GM12878 (cell line): ENCODE measurements at regions not wholly inside any gene's neighbourhood (a gene's known extent, or its start where the extent isn't known, plus 50 kb on each side); places are given as distances from the start of the nearest gene placed in this dataset.

Source experiments
- ATAC-seq: fragments of 200-7000 bp; cut with Tn5 transposase; 3 replicates; pipeline ENCODE4 v1.9.1; 2020; ENCODE audit warnings: mild to moderate bottlenecking, moderate library complexity
- BruUV-seq: library from RNA; stranded (reverse); fragments of 400-500 nt; replicated peaks from 2 replicates; lab custom pipeline; 2021; lab: Mats Ljungman, UMichigan
- CTCF ChIA-PET: fragments of 300-600 bp; sonication (Branson Sonifier 250); formaldehyde crosslinking; extraction: SDS; loops from one replicate; lab custom pipeline; 2021; ENCODE audit warnings: inconsistent platforms; lab: Yijun Ruan, JAX
- POLR2A ChIA-PET: fragments of 350-600 bp; formaldehyde crosslinking; extraction: SDS; loops from one replicate; lab custom pipeline; 2021; ENCODE audit warnings: inconsistent platforms; lab: Charles Lee
- RAD21 ChIA-PET: fragments of 300-600 bp; sonication (Branson Sonifier 250); formaldehyde crosslinking; loops from one replicate; lab custom pipeline; 2023; ENCODE audit warnings: antibody characterized with exemption; ENCODE audit not compliant: unreplicated experiment; lab: Charles Lee
- SMC1A ChIA-PET: fragments of 300-600 bp; sonication (Branson Sonifier 250); formaldehyde crosslinking; loops from one replicate; lab custom pipeline; 2023; ENCODE audit not compliant: unreplicated experiment, uncharacterized antibody; lab: Charles Lee
- DNase-seq: peaks from one replicate; pipeline ENCODE4 v3.0.0-alpha.2; 2011; ENCODE audit warnings: low read depth, low spot score
- FAIRE-seq: peaks from 3 replicates; lab custom pipeline; 2011; peaks lifted over from hg19 to GRCh38; lab: Jason Lieb, UNC
- H2AFZ ChIP-seq: 2 replicates; pipeline ENCODE4 v1.6.0; 2011; ENCODE audit warnings: low read depth, low read length, control low read depth; ENCODE audit not compliant: control insufficient read depth
- H3K27ac ChIP-seq: 2 replicates; pipeline ENCODE4 v1.5.1; 2011; ENCODE audit warnings: control low read depth; ENCODE audit not compliant: control insufficient read depth, insufficient read depth
- H3K27me3 ChIP-seq, 2 experiments: replicated peaks in 1 of 2; 2 replicates each; pipeline versions ENCODE4 v1.6.0 to v1.6.1; 2011; ENCODE audit warnings: low read length in 1 of 2; ENCODE audit not compliant: control insufficient read depth in 2 of 2, insufficient read depth in 2 of 2
- H3K36me3 ChIP-seq, 2 experiments: 2 replicates each; pipeline ENCODE4 v1.5.1; 2011; ENCODE audit warnings: low read length in 1 of 2; ENCODE audit not compliant: control insufficient read depth in 2 of 2, insufficient read depth in 2 of 2
- H3K4me1 ChIP-seq: 2 replicates; pipeline ENCODE4 v1.6.1; 2011; ENCODE audit warnings: mild to moderate bottlenecking, low read length, moderate library complexity, mixed read lengths; ENCODE audit not compliant: control insufficient read depth, insufficient read depth
- H3K4me2 ChIP-seq: 2 replicates; pipeline ENCODE4 v1.6.0; 2011; ENCODE audit warnings: control low read depth; ENCODE audit not compliant: control insufficient read depth, insufficient read depth
- H3K4me3 ChIP-seq: fragments of 200-600 bp; sonication (generic); 2 replicates; pipeline ENCODE4 v1.5.1; 2016
- H3K79me2 ChIP-seq: 2 replicates; pipeline ENCODE4 v1.6.0; 2011; ENCODE audit warnings: low read length; ENCODE audit not compliant: control insufficient read depth, insufficient read depth
- H3K9ac ChIP-seq: 2 replicates; pipeline ENCODE4 v1.8.0; 2011; ENCODE audit warnings: low read length, control low read depth, mixed read lengths; ENCODE audit not compliant: control insufficient read depth, insufficient read depth
- H3K9me3 ChIP-seq: replicated peaks from 3 replicates; pipeline ENCODE4 v1.5.1; 2011; ENCODE audit warnings: mild to moderate bottlenecking, low read length; ENCODE audit not compliant: control insufficient read depth, insufficient read depth
- H4K20me1 ChIP-seq: 2 replicates; pipeline ENCODE4 v1.6.0; 2011; ENCODE audit not compliant: control insufficient read depth, insufficient read depth
- EED ChIP-seq: sonication (generic); IDR thresholded peaks from 2 replicates; pipeline ENCODE4 v1.6.1; 2016; ENCODE audit warnings: antibody characterized with exemption, low read depth
- IKZF1 ChIP-seq: fragments of 450-650 bp; conservative IDR thresholded peaks from 2 replicates; pipeline ENCODE4 v1.6.1; 2017; ENCODE audit warnings: antibody characterized with exemption, mild to moderate bottlenecking
- JUND ChIP-seq: IDR thresholded peaks from 2 replicates; pipeline ENCODE4 v1.6.1; 2012; ENCODE audit warnings: low read depth, mild to moderate bottlenecking, low read length, improper control_type of control experiment, moderate library complexity
- MTA3 ChIP-seq: IDR thresholded peaks from 2 replicates; pipeline ENCODE4 v1.6.1; 2012; ENCODE audit warnings: low read length, inconsistent platforms, borderline replicate concordance
- PAX5 ChIP-seq: IDR thresholded peaks from 2 replicates; pipeline ENCODE4 v1.6.1; 2011; ENCODE audit warnings: low read depth, low read length, borderline replicate concordance
- POLR2A ChIP-seq: IDR thresholded peaks from 2 replicates; pipeline ENCODE4 v1.6.1; 2011; ENCODE audit warnings: low read depth, mild to moderate bottlenecking, low read length
- RBBP5 ChIP-seq: fragments of 200-600 bp; sonication (generic); conservative IDR thresholded peaks from 2 replicates; pipeline ENCODE4 v1.6.1; 2016
- RCOR1 ChIP-seq: conservative IDR thresholded peaks from 2 replicates; pipeline ENCODE4 v1.6.1; 2012; ENCODE audit warnings: low read depth, low read length, improper control_type of control experiment
- RUNX3 ChIP-seq: IDR thresholded peaks from 2 replicates; pipeline ENCODE4 v1.6.1; 2012; ENCODE audit warnings: low read length, inconsistent platforms
- SREBF2 ChIP-seq: IDR thresholded peaks from 2 replicates; pipeline ENCODE4 v1.6.1; 2012; ENCODE audit warnings: mild to moderate bottlenecking, low read length
- TARDBP ChIP-seq: IDR thresholded peaks from 2 replicates; pipeline ENCODE4 v1.6.1; 2016; ENCODE audit warnings: borderline replicate concordance
- USF2 ChIP-seq: IDR thresholded peaks from 2 replicates; pipeline ENCODE4 v1.6.1; 2011; ENCODE audit warnings: low read depth, low read length, improper control_type of control experiment, borderline replicate concordance
- WRNIP1 ChIP-seq: IDR thresholded peaks from 2 replicates; pipeline ENCODE4 v1.6.1; 2011; ENCODE audit warnings: low read depth, low read length, improper control_type of control experiment, borderline replicate concordance
- ZNF207 ChIP-seq: fragments of 450-650 bp; IDR thresholded peaks from 2 replicates; pipeline ENCODE4 v1.6.1; 2014; ENCODE audit warnings: antibody characterized with exemption, mild to moderate bottlenecking, borderline replicate concordance
- ZNF592 ChIP-seq: fragments of 450-650 bp; IDR thresholded peaks from 2 replicates; pipeline ENCODE4 v1.6.1; 2017; ENCODE audit warnings: mild to moderate bottlenecking, moderate library complexity
- WGBS: methylation state at CpG from one replicate; pipeline ENCODE4 v1.1.6; 2016; ENCODE audit warnings: low lambda C conversion rate; ENCODE audit not compliant: insufficient replicate concordance, insufficient coverage; ENCODE audit errors: missing lambda C conversion rate; 5-methylcytosine and 5-hydroxymethylcytosine counted together
- in situ Hi-C: fragments of 300-500 bp; cut with MboI; formaldehyde crosslinking; loops from 9 replicates; pipeline ENCODE4 v1.14.3; 2018; ENCODE audit warnings: mixed read lengths
- intact Hi-C: fragments of 100-400 bp; cut with micrococcal nuclease; formaldehyde crosslinking; loops from one replicate; pipeline ENCODE4 v1.14.2; 2022; ENCODE audit not compliant: unreplicated experiment
- TF ChIP-seq, protein P1 (sequence below): IDR thresholded peaks from 2 replicates; pipeline ENCODE4 v1.6.1; 2011; ENCODE audit warnings: borderline replicate concordance, low read depth, mild to moderate bottlenecking, moderate library complexity, mixed read lengths, low read length; ENCODE audit not compliant: insufficient read depth; ENCODE audit errors: extremely low read length
- TF ChIP-seq, protein P2 (sequence below): fragments of 450-650 bp; IDR thresholded peaks from 2 replicates; pipeline ENCODE4 v1.6.1; 2016; ENCODE audit warnings: mild to moderate bottlenecking

GRCh38 chr10:63862860-63863259 is 341.7 kb downstream of the REEP3 start:
- intact Hi-C loops, result no loop called here
- H3K4me1 ChIP-seq, result no peaks in the 10 kb centered on the region
- TF ChIP-seq IKZF1, result no peak
- TF ChIP-seq WRNIP1, result no peak
- no peak for TF ChIP-seq ZNF207
- no peak for TF ChIP-seq TARDBP
- no peak for TF ChIP-seq RUNX3
- TF ChIP-seq JUND, result no peak
- TF ChIP-seq POLR2A, result no peak
- no peak for TF ChIP-seq PAX5
- TF ChIP-seq RBBP5, result no peak
- no peak for TF ChIP-seq RCOR1
- no peak for TF ChIP-seq USF2
- TF ChIP-seq, protein P1, sequence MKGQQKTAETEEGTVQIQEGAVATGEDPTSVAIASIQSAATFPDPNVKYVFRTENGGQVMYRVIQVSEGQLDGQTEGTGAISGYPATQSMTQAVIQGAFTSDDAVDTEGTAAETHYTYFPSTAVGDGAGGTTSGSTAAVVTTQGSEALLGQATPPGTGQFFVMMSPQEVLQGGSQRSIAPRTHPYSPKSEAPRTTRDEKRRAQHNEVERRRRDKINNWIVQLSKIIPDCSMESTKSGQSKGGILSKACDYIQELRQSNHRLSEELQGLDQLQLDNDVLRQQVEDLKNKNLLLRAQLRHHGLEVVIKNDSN, result no peak
- TF ChIP-seq, protein P2, sequence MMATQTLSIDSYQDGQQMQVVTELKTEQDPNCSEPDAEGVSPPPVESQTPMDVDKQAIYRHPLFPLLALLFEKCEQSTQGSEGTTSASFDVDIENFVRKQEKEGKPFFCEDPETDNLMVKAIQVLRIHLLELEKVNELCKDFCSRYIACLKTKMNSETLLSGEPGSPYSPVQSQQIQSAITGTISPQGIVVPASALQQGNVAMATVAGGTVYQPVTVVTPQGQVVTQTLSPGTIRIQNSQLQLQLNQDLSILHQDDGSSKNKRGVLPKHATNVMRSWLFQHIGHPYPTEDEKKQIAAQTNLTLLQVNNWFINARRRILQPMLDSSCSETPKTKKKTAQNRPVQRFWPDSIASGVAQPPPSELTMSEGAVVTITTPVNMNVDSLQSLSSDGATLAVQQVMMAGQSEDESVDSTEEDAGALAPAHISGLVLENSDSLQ, result no peak
- TF ChIP-seq ZNF592, result no peak
- no peak for TF ChIP-seq SREBF2
- no peak for TF ChIP-seq MTA3
- no peak for TF ChIP-seq EED
- TF ChIP-seq, all 136 proteins: peak for 0
- BruUV-seq, result no TSS peak
- Histone ChIP-seq H3K27ac (no peak overlapping the region), H3K79me2 (no peaks in the 10 kb centered on the region), H3K36me3 (no peaks in the 10 kb centered on the region), H3K4me2 (no peak overlapping the region), H2AFZ (no peak overlapping the region), H3K9me3 (no peaks in the 10 kb centered on the region; the same call in 2 of the 3 replicates), H3K27me3 (no peaks in the 10 kb centered on the region), H3K4me3 (no peak overlapping the region), H4K20me1 (no peaks in the 10 kb centered on the region), H3K9ac (no peak overlapping the region)
- DNase-seq, result no peak
- no peak for ATAC-seq
- FAIRE-seq, result no peak
- ChIA-PET SMC1A (no interaction called here), CTCF (interaction anchor here (0.6 kb wide), 1 partner anchor 702 kb away, joined by 3 read pairs; no protein-coding TSS in a partner anchor), RAD21 (no interaction called here), POLR2A (no interaction called here)
- WGBS, result 44% methylated on average over 1 of the region's 1 CpG
- in situ Hi-C loops, result no loop called here
